Vagina (tissue), 2 donors: ENCODE measurements at regions not wholly inside any gene's neighbourhood (a gene's known extent, or its start where the extent isn't known, plus 50 kb on each side); places are given as distances from the start of the nearest gene placed in this dataset.

Source experiments
- DNase-seq, 2 donors: peaks; one replicate each; pipeline ENCODE4 v3.0.0-alpha.2; 2017; ENCODE audit errors: extremely low spot score in 2 of 2
- H3K27ac ChIP-seq: fragments of 200-600 bp; sonication (generic); one replicate; pipeline ENCODE4 v1.5.1; 2019
- H3K27me3 ChIP-seq: fragments of 200-600 bp; sonication (generic); one replicate; pipeline ENCODE4 v1.5.1; 2019
- H3K36me3 ChIP-seq, 2 donors: fragments of 200-600 bp; sonication (generic); one replicate each; pipeline ENCODE4 v1.5.1; 2017 to 2019
- H3K4me1 ChIP-seq: fragments of 200-600 bp; sonication (generic); one replicate; pipeline ENCODE4 v1.5.1; 2019
- H3K4me3 ChIP-seq, 2 donors: fragments of 200-600 bp; sonication (generic); 1 replicate in 1 of 2; 2 replicates in 1 of 2; pipeline ENCODE4 v1.5.1; 2016 to 2019
- H3K9me3 ChIP-seq: fragments of 200-600 bp; sonication (generic); one replicate; pipeline ENCODE4 v1.5.1; 2019
- CTCF ChIP-seq, 3 experiments: fragments of 450-650 bp in 2 of 3; fragments of 200-600 bp in 1 of 3; sonication (generic) in 1 of 3; IDR thresholded peaks; one replicate each; pipeline ENCODE4 v1.5.1; 2017 to 2019; ENCODE audit warnings: antibody characterized with exemption in 3 of 3, mild to moderate bottlenecking in 2 of 3, moderate library complexity in 2 of 3
- POLR2A ChIP-seq, 2 donors: fragments of 450-650 bp; IDR thresholded peaks; one replicate each; pipeline ENCODE4 v1.6.1; 2017; ENCODE audit warnings: antibody characterized with exemption in 2 of 2, mild to moderate bottlenecking in 2 of 2, moderate library complexity in 2 of 2
- POLR2AphosphoS5 ChIP-seq, 2 donors: sonication (generic); formaldehyde crosslinking; IDR thresholded peaks; one replicate each; pipeline ENCODE4 v1.9.0; 2017; ENCODE audit warnings: antibody characterized with exemption in 2 of 2, mild to moderate bottlenecking in 2 of 2, low read depth in 1 of 2; ENCODE audit not compliant: insufficient read depth in 1 of 2
- intact Hi-C: fragments of 100-400 bp; cut with DNase I; formaldehyde crosslinking; loops from one replicate; pipeline ENCODE4 v1.15.1; 2023

- H3K4me3 ChIP-seq, result no peak overlapping the region
- intact Hi-C loops, result no loop called here
Measured at GRCh38 chr2:176961775-176962619, 250.6 kb upstream of the HNRNPA3 start.

GRCh38 chr2:176963568-176964287, 248.9 kb upstream of the HNRNPA3 start:
- no peaks in the 10 kb centered on the region for H3K27me3 ChIP-seq
- no peaks in the 10 kb centered on the region for H3K4me1 ChIP-seq
- H3K36me3 ChIP-seq, result no peaks in the 10 kb centered on the region
- intact Hi-C loops, result no loop called here
- no peak overlapping the region for H3K27ac ChIP-seq
- no peak for TF ChIP-seq POLR2A (IDR thresholded peaks at IDR 0.05)
- TF ChIP-seq POLR2AphosphoS5 (IDR thresholded peaks at IDR 0.05; ENCODE audit: insufficient read depth in 1 of 2, low read depth in 1 of 2), result no peak
- TF ChIP-seq CTCF (IDR thresholded peaks at IDR 0.05), result no peak
- no peak for DNase-seq
- H3K9me3 ChIP-seq, result no peaks in the 10 kb centered on the region
- no peak overlapping the region for H3K4me3 ChIP-seq

More at GRCh38 chr2:176961775-176962619, 250.6 kb upstream of the HNRNPA3 start:
- Histone ChIP-seq H3K27ac (no peak overlapping the region), H3K36me3 (no peaks in the 10 kb centered on the region), H3K4me1 (no peaks in the 10 kb centered on the region), H3K27me3 (no peaks in the 10 kb centered on the region), H3K9me3 (no peaks in the 10 kb centered on the region)
- DNase-seq, result no peak
- TF ChIP-seq CTCF (IDR thresholded peaks at IDR 0.05), result no peak
- no peak for TF ChIP-seq POLR2AphosphoS5 (IDR thresholded peaks at IDR 0.05; ENCODE audit: insufficient read depth in 1 of 2, low read depth in 1 of 2)
- no peak for TF ChIP-seq POLR2A (IDR thresholded peaks at IDR 0.05)

DNA sequence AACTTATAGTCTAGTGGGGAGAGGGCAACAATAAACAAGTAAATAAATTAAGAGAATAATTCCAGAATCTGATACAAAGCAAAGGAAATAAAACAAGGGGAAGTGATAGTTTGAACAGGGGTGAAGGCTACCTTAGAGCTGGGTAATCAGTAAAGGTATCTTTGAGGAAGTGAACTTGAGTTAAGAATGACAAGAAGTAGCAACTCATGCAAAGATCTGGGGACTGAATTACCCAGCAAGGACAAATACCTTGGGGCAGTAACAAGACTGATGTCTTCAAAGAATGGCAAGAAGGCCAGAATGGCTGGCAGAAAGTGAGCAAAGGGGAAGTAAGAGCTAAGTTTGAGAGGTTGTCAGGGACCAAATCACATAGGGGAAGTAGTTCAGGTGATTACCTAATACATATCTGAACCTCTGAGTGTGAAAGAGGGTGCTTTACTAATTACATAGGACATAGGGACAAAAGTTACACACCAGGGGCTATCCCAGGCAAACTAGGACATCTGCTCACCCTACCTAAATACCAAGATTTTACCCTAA, 244.6 kb upstream of the HNRNPA3 start:
- H3K9me3 ChIP-seq, result no peaks in the 10 kb centered on the region
- TF ChIP-seq CTCF (IDR thresholded peaks at IDR 0.05) (no peak), POLR2A (IDR thresholded peaks at IDR 0.05) (no peak), POLR2AphosphoS5 (IDR thresholded peaks at IDR 0.05; ENCODE audit: insufficient read depth in 1 of 2, low read depth in 1 of 2) (no peak)
- H3K4me3 ChIP-seq, result no peak overlapping the region
- H3K27ac ChIP-seq, result no peak overlapping the region
- H3K27me3 ChIP-seq, result no peaks in the 10 kb centered on the region
- intact Hi-C loops, result no loop called here
- DNase-seq, result no peak
- no peaks in the 10 kb centered on the region for H3K4me1 ChIP-seq
- no peaks in the 10 kb centered on the region for H3K36me3 ChIP-seq

- DNase-seq, result no peak
- no peaks in the 10 kb centered on the region for H3K4me1 ChIP-seq
- no peaks in the 10 kb centered on the region for H3K9me3 ChIP-seq
- no peaks in the 10 kb centered on the region for H3K27me3 ChIP-seq
- intact Hi-C loops, result no loop called here
- TF ChIP-seq CTCF (IDR thresholded peaks at IDR 0.05) (no peak), POLR2AphosphoS5 (IDR thresholded peaks at IDR 0.05; ENCODE audit: insufficient read depth in 1 of 2, low read depth in 1 of 2) (no peak), POLR2A (IDR thresholded peaks at IDR 0.05) (no peak)
- no peak overlapping the region for H3K4me3 ChIP-seq
- H3K27ac ChIP-seq, result no peak overlapping the region
- no peaks in the 10 kb centered on the region for H3K36me3 ChIP-seq
Measured at GRCh38 chr2:176969642-176970359, 242.8 kb upstream of the HNRNPA3 start.
